Upper lobe of right lung (tissue), 1 donor: ENCODE measurements at regions not wholly inside any gene's neighbourhood (a gene's known extent, or its start where the extent isn't known, plus 50 kb on each side); places are given as distances from the start of the nearest gene placed in this dataset.

Experiments
- ATAC-seq: fragments of 200-7000 bp; cut with Tn5 transposase; one replicate; pipeline ENCODE4 v1.9.1; 2020; ENCODE audit warnings: mild to moderate bottlenecking, moderate library complexity
- DNase-seq: peaks from one replicate; pipeline ENCODE4 v3.0.0-alpha.2; 2020
- H3K27ac ChIP-seq: fragments of 200-600 bp; one replicate; pipeline ENCODE4 v1.8.0; 2022
- H3K27me3 ChIP-seq: fragments of 200-600 bp; one replicate; pipeline ENCODE4 v1.8.0; 2022; ENCODE audit warnings: mild to moderate bottlenecking
- H3K36me3 ChIP-seq: fragments of 200-600 bp; one replicate; pipeline ENCODE4 v1.8.0; 2022
- H3K4me1 ChIP-seq: fragments of 200-600 bp; one replicate; pipeline ENCODE4 v1.8.0; 2022
- H3K4me3 ChIP-seq: fragments of 200-600 bp; one replicate; pipeline ENCODE4 v1.8.0; 2022; ENCODE audit warnings: mild to moderate bottlenecking
- H3K9me3 ChIP-seq: fragments of 200-600 bp; one replicate; pipeline ENCODE4 v1.8.0; 2022
- CTCF ChIP-seq: fragments of 200-600 bp; IDR thresholded peaks from one replicate; pipeline ENCODE4 v1.8.0; 2022; ENCODE audit warnings: antibody characterized with exemption
- intact Hi-C: fragments of 100-400 bp; cut with DNase I; formaldehyde crosslinking; loops from one replicate; pipeline ENCODE4 v1.11.0; 2022
- donor health status: DM: no; HTN: yes; CAD: no; lungs with severe emphysema.

- peak; percentile 83 for DNase-seq
- Histone ChIP-seq H3K4me3 (no peak overlapping the region), H3K4me1 (peaks cover 6% of the 10 kb centered on the region), H3K27ac (peak overlapping the region; percentile 42), H3K9me3 (no peaks in the 10 kb centered on the region), H3K36me3 (no peaks in the 10 kb centered on the region), H3K27me3 (no peaks in the 10 kb centered on the region)
- TF ChIP-seq CTCF, result no peak
- peak; percentile 96 for ATAC-seq
- intact Hi-C loops, result no loop called here
Observed at GRCh38 chr10:33661580-33662336, 327.3 kb upstream of the NRP1 start.

- Histone ChIP-seq H3K36me3 (no peaks in the 10 kb centered on the region), H3K27me3 (no peaks in the 10 kb centered on the region), H3K27ac (no peak overlapping the region), H3K4me3 (no peak overlapping the region), H3K9me3 (no peaks in the 10 kb centered on the region), H3K4me1 (peaks cover 6% of the 10 kb centered on the region)
- no peak for DNase-seq
- no peak for TF ChIP-seq CTCF
- no peak for ATAC-seq
- intact Hi-C loops, result no loop called here
Observed at GRCh38 chr10:33660329-33660728, 325.9 kb upstream of the NRP1 start.

GRCh38 chr10:33657913-33658312 is 323.4 kb upstream of the NRP1 start:
- ATAC-seq (no peak), DNase-seq (no peak)
- no peaks in the 10 kb centered on the region for H3K36me3 ChIP-seq
- H3K27me3 ChIP-seq, result no peaks in the 10 kb centered on the region
- no peak overlapping the region for H3K27ac ChIP-seq
- no peak overlapping the region for H3K4me3 ChIP-seq
- no peak for TF ChIP-seq CTCF
- peaks cover 6% of the 10 kb centered on the region for H3K4me1 ChIP-seq
- H3K9me3 ChIP-seq, result no peaks in the 10 kb centered on the region
- intact Hi-C loops, result no loop called here

- Histone ChIP-seq H3K9me3 (no peaks in the 10 kb centered on the region), H3K4me3 (no peak overlapping the region), H3K4me1 (peaks cover 6% of the 10 kb centered on the region), H3K27me3 (no peaks in the 10 kb centered on the region), H3K27ac (no peak overlapping the region), H3K36me3 (no peaks in the 10 kb centered on the region)
- DNase-seq, result no peak
- intact Hi-C loops, result no loop called here
- ATAC-seq, result no peak
- no peak for TF ChIP-seq CTCF
Observed at GRCh38 chr10:33657154-33657908, 322.9 kb upstream of the NRP1 start.

- Histone ChIP-seq H3K36me3 (no peaks in the 10 kb centered on the region), H3K27ac (no peak overlapping the region), H3K4me1 (peaks cover under 1% of the 10 kb centered on the region), H3K27me3 (no peaks in the 10 kb centered on the region), H3K9me3 (no peaks in the 10 kb centered on the region), H3K4me3 (no peak overlapping the region)
- DNase-seq (no peak), ATAC-seq (no peak)
- intact Hi-C loops, result no loop called here
- no peak for TF ChIP-seq CTCF
Observed at GRCh38 chr10:33655921-33656320, 321.5 kb upstream of the NRP1 start.
